K562 (cell line): ENCODE measurements at regions not wholly inside any gene's neighbourhood (a gene's known extent, or its start where the extent isn't known, plus 50 kb on each side); places are given as distances from the start of the nearest gene placed in this dataset.

Source experiments
- ATAC-seq: fragments of 200-7000 bp; cut with Tn5 transposase; 3 replicates; pipeline ENCODE4 v1.9.1; 2020; ENCODE audit warnings: moderate library complexity
- BruUV-seq: library from RNA; stranded (reverse); fragments of 400-500 nt; replicated peaks from 2 replicates; lab custom pipeline; 2021; lab: Mats Ljungman, UMichigan
- CTCF ChIA-PET: fragments of 300-600 bp; formaldehyde crosslinking; extraction: SDS; loops from one replicate; lab custom pipeline; 2021; ENCODE audit warnings: low intra/inter-chr PET ratio; lab: Yijun Ruan, JAX
- POLR2A ChIA-PET: fragments of 300-600, 350-650 bp; sonication (Branson Sonifier 250); formaldehyde crosslinking; extraction: SDS; loops from one replicate; lab custom pipeline; 2021; ENCODE audit warnings: antibody characterized with exemption, inconsistent platforms; lab: Yijun Ruan, JAX
- DNase-seq, 4 experiments: peaks; one replicate each; pipeline versions ENCODE4 v3.0.0 to v3.0.0-alpha.2; 2011 to 2018; ENCODE audit warnings: low spot score in 3 of 4, mixed read lengths in 3 of 4; ENCODE audit errors: extremely low read depth in 1 of 4
- FAIRE-seq: peaks from 2 replicates; lab custom pipeline; 2011; peaks lifted over from hg19 to GRCh38; lab: Jason Lieb, UNC
- H2AFZ ChIP-seq: 2 replicates; pipeline ENCODE4 v1.6.0; 2011; ENCODE audit warnings: low read depth, low read length, control low read depth, inconsistent platforms
- H3K27ac ChIP-seq: fragments of 200-600 bp; 3 replicates; pipeline ENCODE4 v1.8.0; 2011; ENCODE audit warnings: low read depth, mild to moderate bottlenecking, control low read depth, inconsistent platforms, low read length, moderate library complexity, mixed read lengths; ENCODE audit errors: extremely low read depth
- H3K27me3 ChIP-seq, 2 experiments: fragments of 300-600 bp in 1 of 2; 2 replicates in 1 of 2; 3 replicates in 1 of 2; pipeline versions ENCODE4 v1.6.0 to v1.8.0; 2011; ENCODE audit warnings: inconsistent platforms in 2 of 2, low read length in 2 of 2, mild to moderate bottlenecking in 1 of 2, mixed read lengths in 1 of 2, moderate library complexity in 1 of 2; ENCODE audit not compliant: control insufficient read depth in 2 of 2, insufficient read depth in 2 of 2
- H3K36me3 ChIP-seq: fragments of 300-600 bp; 3 replicates; pipeline ENCODE4 v1.8.0; 2011; ENCODE audit warnings: mild to moderate bottlenecking, low read length, inconsistent platforms; ENCODE audit not compliant: control insufficient read depth, insufficient read depth
- H3K4me1 ChIP-seq, 2 experiments: fragments of 200-600 bp in 1 of 2; replicated peaks in 1 of 2; 2 replicates in 1 of 2; 3 replicates in 1 of 2; pipeline versions ENCODE4 v1.5.1 to v1.8.0; 2011; ENCODE audit warnings: inconsistent platforms in 2 of 2, low read length in 2 of 2, mild to moderate bottlenecking in 1 of 2, mixed read lengths in 1 of 2, moderate library complexity in 1 of 2; ENCODE audit not compliant: control insufficient read depth in 2 of 2, insufficient read depth in 2 of 2
- H3K4me2 ChIP-seq: 2 replicates; pipeline ENCODE4 v1.6.1; 2011; ENCODE audit warnings: low read length, control low read depth, inconsistent platforms, mixed read lengths; ENCODE audit not compliant: insufficient read depth
- H3K4me3 ChIP-seq: fragments of 200-600 bp; sonication (generic), shearing (Covaris generic); 2 replicates; pipeline ENCODE4 v1.5.1; 2016; ENCODE audit warnings: control low read depth, inconsistent platforms
- H3K79me2 ChIP-seq: fragments of 200-600 bp; 3 replicates; pipeline ENCODE4 v1.8.0; 2011; ENCODE audit warnings: low read length, inconsistent platforms; ENCODE audit not compliant: control insufficient read depth, insufficient read depth
- H3K9ac ChIP-seq, 2 experiments: 2 replicates each; pipeline versions ENCODE4 v1.6.0 to v1.6.1; 2011; ENCODE audit warnings: low read depth in 2 of 2, low read length in 2 of 2, control low read depth in 1 of 2, inconsistent platforms in 1 of 2, mild to moderate bottlenecking in 1 of 2, mixed read lengths in 1 of 2; ENCODE audit not compliant: insufficient read depth in 1 of 2
- H3K9me1 ChIP-seq: one replicate; pipeline ENCODE4 v1.6.0; 2011; ENCODE audit warnings: inconsistent platforms, mild to moderate bottlenecking, low read length, moderate library complexity; ENCODE audit not compliant: control insufficient read depth, insufficient read depth
- H3K9me3 ChIP-seq: replicated peaks from 2 replicates; pipeline ENCODE4 v1.5.1; 2011; ENCODE audit warnings: low read depth, low read length, inconsistent platforms; ENCODE audit not compliant: control insufficient read depth, insufficient read depth
- H4K20me1 ChIP-seq: replicated peaks from 2 replicates; pipeline ENCODE4 v1.6.1; 2011; ENCODE audit warnings: low read length, inconsistent platforms, mixed read lengths; ENCODE audit not compliant: control insufficient read depth, insufficient read depth
- MCM7 ChIP-seq, 2 experiments: fragments of 450-650 bp; IDR thresholded peaks; 2 replicates each; pipeline ENCODE4 v1.6.1; 2016 to 2018
- NR2C1 ChIP-seq, 2 experiments: fragments of 450-650 bp; IDR thresholded peaks; 2 replicates each; pipeline ENCODE4 v1.6.1; 2017; ENCODE audit warnings: mild to moderate bottlenecking in 2 of 2, antibody characterized with exemption in 1 of 2, inconsistent platforms in 1 of 2, missing compliant biosample characterization in 1 of 2, missing genetic modification characterization in 1 of 2
- SMC3 ChIP-seq: conservative IDR thresholded peaks from 2 replicates; pipeline ENCODE4 v1.6.1; 2011; ENCODE audit warnings: low read depth, low read length, improper control_type of control experiment; ENCODE audit not compliant: insufficient read depth
- ZNF197 ChIP-seq: fragments of 200-800 bp; sonication (Bioruptor generic); IDR thresholded peaks from 2 replicates; pipeline ENCODE4 v1.6.1; 2016; ENCODE audit warnings: low read depth, missing genetic modification characterization, missing compliant biosample characterization
- WGBS: fragments of 100-300 bp; shearing (Covaris generic); methylation state at CpG from one replicate; pipeline ENCODE4 v1.1.6; 2016; ENCODE audit warnings: low coverage, mixed read lengths; ENCODE audit not compliant: insufficient coverage; ENCODE audit errors: missing lambda C conversion rate; 5-methylcytosine and 5-hydroxymethylcytosine counted together
- in situ Hi-C: fragments of 300-500 bp; cut with MboI; formaldehyde crosslinking; loops from 4 replicates; pipeline ENCODE4 v1.15.0; 2018; ENCODE audit warnings: inconsistent platforms, mixed read lengths
- intact Hi-C: fragments of 100-400 bp; cut with micrococcal nuclease; formaldehyde crosslinking; loops from 2 replicates; pipeline ENCODE4 v1.14.2; 2022

GRCh38 chr20:10990625-10991382 lies 317.0 kb upstream of the JAG1 start:
- Histone ChIP-seq H3K9ac (no peak overlapping the region), H3K79me2 (no peaks in the 10 kb centered on the region), H3K27ac (no peak overlapping the region), H3K9me3 (no peaks in the 10 kb centered on the region), H3K4me3 (no peak overlapping the region), H3K27me3 (no peaks in the 10 kb centered on the region), H4K20me1 (no peaks in the 10 kb centered on the region), H2AFZ (no peak overlapping the region), H3K36me3 (no peaks in the 10 kb centered on the region), H3K4me2 (no peak overlapping the region), H3K4me1 (no peaks in the 10 kb centered on the region), H3K9me1 (no peaks in the 10 kb centered on the region)
- POLR2A ChIA-PET = no interaction called here
- intact Hi-C loops (no loop called here), in situ Hi-C loops (no loop called here)
- WGBS = 5% methylated on average over 3 of the region's 3 CpGs
- no TSS peak for BruUV-seq
- TF ChIP-seq MCM7 (IDR thresholded peaks at IDR 0.05) (no peak), SMC3 (no peak), ZNF197 (no peak)
- FAIRE-seq (no peak), DNase-seq (no peak), ATAC-seq (no peak)
- CTCF ChIA-PET = no interaction called here

DNA sequence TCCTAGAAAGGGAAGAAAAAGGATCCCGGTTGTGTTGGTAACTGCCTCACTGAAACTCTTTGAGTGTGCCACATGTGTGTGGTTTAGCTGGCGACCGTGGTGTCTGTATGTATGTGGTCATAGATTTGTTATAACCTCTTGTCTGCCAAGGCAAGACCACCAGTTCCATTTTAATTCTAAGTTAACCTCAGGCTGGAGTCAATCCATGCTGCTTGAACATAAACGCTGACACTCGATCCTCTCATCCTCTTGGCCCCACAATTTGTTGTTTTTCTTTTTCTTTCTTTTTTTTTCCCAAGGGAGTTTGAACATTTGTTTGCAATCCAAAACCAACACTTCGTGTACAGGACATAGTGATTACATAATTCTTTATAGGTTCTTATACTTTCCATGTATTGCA lies 318.9 kb upstream of the JAG1 start:
- POLR2A ChIA-PET = no interaction called here
- Histone ChIP-seq H3K4me1 (no peaks in the 10 kb centered on the region), H3K27ac (no peak overlapping the region), H3K27me3 (no peaks in the 10 kb centered on the region), H3K9me1 (no peaks in the 10 kb centered on the region), H3K36me3 (no peaks in the 10 kb centered on the region), H3K9ac (no peak overlapping the region), H3K9me3 (no peaks in the 10 kb centered on the region), H3K4me2 (no peak overlapping the region), H4K20me1 (no peaks in the 10 kb centered on the region), H3K4me3 (no peak overlapping the region), H3K79me2 (no peaks in the 10 kb centered on the region), H2AFZ (no peak overlapping the region)
- ATAC-seq (no peak), FAIRE-seq (no peak), DNase-seq (no peak)
- no peak for TF ChIP-seq NR2C1 (IDR thresholded peaks at IDR 0.05)
- no peak for TF ChIP-seq NR2C1 (tag; IDR thresholded peaks at IDR 0.05)
- BruUV-seq = no TSS peak
- intact Hi-C loops = no loop called here
- CTCF ChIA-PET = interaction anchor here (0.7 kb wide), 1 partner anchor 347 kb away, joined by 3 read pairs; no protein-coding TSS in a partner anchor
- 0% methylated on average over 5 of the region's 6 CpGs for WGBS
- in situ Hi-C loops = no loop called here
